Ovary (tissue), 3 donors: ENCODE measurements at regions not wholly inside any gene's neighbourhood (a gene's known extent, or its start where the extent isn't known, plus 50 kb on each side); places are given as distances from the start of the nearest gene placed in this dataset.

Experiments
- CTCF ChIP-seq, 3 donors: fragments of 450-650 bp in 2 of 3; fragments of 200-600 bp in 1 of 3; IDR thresholded peaks; one replicate each; pipeline versions ENCODE4 v1.5.1 to v1.8.0; 2016 to 2022; ENCODE audit warnings: antibody characterized with exemption in 3 of 3, mild to moderate bottlenecking in 1 of 3
- EP300 ChIP-seq: sonication (generic); formaldehyde crosslinking; IDR thresholded peaks from one replicate; pipeline ENCODE4 v1.6.1; 2017; ENCODE audit warnings: antibody characterized with exemption
- POLR2A ChIP-seq: fragments of 450-650 bp; IDR thresholded peaks from one replicate; pipeline ENCODE4 v1.6.1; 2017; ENCODE audit warnings: antibody characterized with exemption, mild to moderate bottlenecking, moderate library complexity
- donor health status: DM: no; HTN: no; CAD: no.

- TF ChIP-seq CTCF (IDR thresholded peaks at IDR 0.05) (no peak), POLR2A (no peak), EP300 (no peak)
Measured at GRCh38 chr5:124658867-124659557, 87.4 kb downstream of the ZNF608 start.
